BJ (cell line): ENCODE measurements at regions not wholly inside any gene's neighbourhood (a gene's known extent, or its start where the extent isn't known, plus 50 kb on each side); places are given as distances from the start of the nearest gene placed in this dataset.

Experiments
- CTCF ChIA-PET: fragments of 350-600 bp; formaldehyde crosslinking; extraction: SDS; loops from one replicate; lab custom pipeline; 2021; ENCODE audit warnings: antibody characterized with exemption, inconsistent platforms; lab: Yijun Ruan, JAX
- POLR2A ChIA-PET: fragments of 300-600 bp; sonication (Branson Sonifier 250); formaldehyde crosslinking; extraction: SDS; loops from one replicate; lab custom pipeline; 2021; ENCODE audit warnings: antibody characterized with exemption; lab: Charles Lee
- DNase-seq: peaks from one replicate; pipeline ENCODE4 v3.0.0-alpha.2; 2011; ENCODE audit warnings: low read depth
- H3K27me3 ChIP-seq: 2 replicates; pipeline ENCODE4 v1.6.0; 2011; ENCODE audit warnings: low read length; ENCODE audit not compliant: control insufficient read depth, insufficient read depth
- H3K36me3 ChIP-seq: 2 replicates; pipeline ENCODE4 v1.5.1; 2011; ENCODE audit warnings: low read length; ENCODE audit not compliant: control insufficient read depth, insufficient read depth
- H3K4me3 ChIP-seq: 2 replicates; pipeline ENCODE4 v1.5.1; 2011; ENCODE audit warnings: low read depth, mild to moderate bottlenecking, control low read depth, low read length
- TF ChIP-seq, protein P1 (sequence below): IDR thresholded peaks from 2 replicates; pipeline ENCODE4 v1.5.1; 2011; ENCODE audit warnings: low read depth, mild to moderate bottlenecking, control low read depth, inconsistent platforms, low read length, moderate library complexity; ENCODE audit not compliant: insufficient read depth

GRCh38 chr5:14064841-14065240 is 78.3 kb upstream of the TRIO start:
- no peaks in the 10 kb centered on the region for H3K27me3 ChIP-seq
- no peaks in the 10 kb centered on the region for H3K36me3 ChIP-seq
- ChIA-PET CTCF (interaction anchor here (1.0 to 1.3 kb wide), 3 partner anchors 9 to 30 kb away, joined by 3 to 4 read pairs (median 3); no protein-coding TSS in a partner anchor), POLR2A (interaction anchor here (1.1 kb wide), 1 partner anchor 9 kb away, joined by 7 read pairs; no protein-coding TSS in a partner anchor)
- no peak overlapping the region for H3K4me3 ChIP-seq
- TF ChIP-seq, protein P1, sequence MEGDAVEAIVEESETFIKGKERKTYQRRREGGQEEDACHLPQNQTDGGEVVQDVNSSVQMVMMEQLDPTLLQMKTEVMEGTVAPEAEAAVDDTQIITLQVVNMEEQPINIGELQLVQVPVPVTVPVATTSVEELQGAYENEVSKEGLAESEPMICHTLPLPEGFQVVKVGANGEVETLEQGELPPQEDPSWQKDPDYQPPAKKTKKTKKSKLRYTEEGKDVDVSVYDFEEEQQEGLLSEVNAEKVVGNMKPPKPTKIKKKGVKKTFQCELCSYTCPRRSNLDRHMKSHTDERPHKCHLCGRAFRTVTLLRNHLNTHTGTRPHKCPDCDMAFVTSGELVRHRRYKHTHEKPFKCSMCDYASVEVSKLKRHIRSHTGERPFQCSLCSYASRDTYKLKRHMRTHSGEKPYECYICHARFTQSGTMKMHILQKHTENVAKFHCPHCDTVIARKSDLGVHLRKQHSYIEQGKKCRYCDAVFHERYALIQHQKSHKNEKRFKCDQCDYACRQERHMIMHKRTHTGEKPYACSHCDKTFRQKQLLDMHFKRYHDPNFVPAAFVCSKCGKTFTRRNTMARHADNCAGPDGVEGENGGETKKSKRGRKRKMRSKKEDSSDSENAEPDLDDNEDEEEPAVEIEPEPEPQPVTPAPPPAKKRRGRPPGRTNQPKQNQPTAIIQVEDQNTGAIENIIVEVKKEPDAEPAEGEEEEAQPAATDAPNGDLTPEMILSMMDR, result no peak
- no peak for DNase-seq

DNA sequence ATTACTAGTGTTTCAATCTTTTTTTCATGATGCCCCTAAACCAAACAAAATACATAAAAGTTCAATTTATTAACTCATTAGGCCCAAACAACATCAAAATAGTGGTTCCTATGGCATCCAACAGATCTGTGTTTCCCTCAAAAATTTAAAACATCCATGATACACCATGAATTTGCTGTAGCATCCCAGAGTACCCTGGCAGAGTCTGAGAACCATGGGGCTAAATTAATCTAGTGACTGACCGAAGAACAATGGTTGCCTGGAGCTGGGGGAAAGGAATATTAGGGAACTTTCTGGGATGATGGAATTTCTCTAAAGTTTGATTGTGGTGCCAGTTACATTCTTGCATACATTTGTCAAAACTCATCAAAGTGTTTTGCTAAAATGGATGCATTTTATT is 79.5 kb upstream of the TRIO start:
- H3K27me3 ChIP-seq, result no peaks in the 10 kb centered on the region
- no peak overlapping the region for H3K4me3 ChIP-seq
- no peaks in the 10 kb centered on the region for H3K36me3 ChIP-seq
- ChIA-PET CTCF (interaction anchor here (0.7 to 1.5 kb wide), 3 partner anchors 24 to 604 kb away, joined by 3 to 4 read pairs (median 3); no protein-coding TSS in a partner anchor), POLR2A (interaction anchor here (0.8 kb wide), 1 partner anchor 8 kb away, joined by 3 read pairs; no protein-coding TSS in a partner anchor)
- no peak for DNase-seq
- TF ChIP-seq, protein P1, result no peak

GRCh38 chr5:14063138-14063537 is 80.0 kb upstream of the TRIO start:
- DNase-seq, result no peak
- POLR2A ChIA-PET, result no interaction called here
- H3K36me3 ChIP-seq, result no peaks in the 10 kb centered on the region

GRCh38 chr5:14062178-14062577 is 81.0 kb upstream of the TRIO start:
- no peak for DNase-seq
- Histone ChIP-seq H3K27me3 (no peaks in the 10 kb centered on the region), H3K4me3 (no peak overlapping the region), H3K36me3 (no peaks in the 10 kb centered on the region)
- TF ChIP-seq, protein P1, result no peak
- CTCF ChIA-PET, result interaction anchor here (1.0 to 2.2 kb wide), 4 partner anchors 9 to 46 kb away, joined by 3 to 7 read pairs (median 4); no protein-coding TSS in a partner anchor
- POLR2A ChIA-PET, result interaction anchor here (0.6 to 0.7 kb wide), 2 partner anchors 13 to 27 kb away, joined by 3 to 4 read pairs; no protein-coding TSS in a partner anchor

More at GRCh38 chr5:14063138-14063537, 80.0 kb upstream of the TRIO start:
- Histone ChIP-seq H3K27me3 (no peaks in the 10 kb centered on the region), H3K4me3 (no peak overlapping the region)
- TF ChIP-seq, protein P1, result no peak
- CTCF ChIA-PET, result interaction anchor here (0.7 to 2.2 kb wide), 4 partner anchors 23 to 605 kb away, joined by 3 to 7 read pairs (median 4); no protein-coding TSS in a partner anchor

- CTCF ChIA-PET, result interaction anchor here (0.5 to 2.2 kb wide), 4 partner anchors 18 to 394 kb away, joined by 3 to 7 read pairs (median 3); no protein-coding TSS in a partner anchor
- Histone ChIP-seq H3K36me3 (no peaks in the 10 kb centered on the region), H3K4me3 (no peak overlapping the region), H3K27me3 (no peaks in the 10 kb centered on the region)
- POLR2A ChIA-PET, result no interaction called here
- TF ChIP-seq, protein P1, result no peak
- no peak for DNase-seq
Observed at GRCh38 chr5:14061106-14061505, 82.0 kb upstream of the TRIO start.
